Esophagus squamous epithelium (tissue), 4 donors: ENCODE measurements at regions not wholly inside any gene's neighbourhood (a gene's known extent, or its start where the extent isn't known, plus 50 kb on each side); places are given as distances from the start of the nearest gene placed in this dataset.

Experiments used
- CTCF ChIP-seq, 6 experiments: fragments of 450-650 bp in 4 of 6; fragments of 200-600 bp in 2 of 6; sonication (generic) in 2 of 6; IDR thresholded peaks; one replicate each; pipeline ENCODE4 v1.5.1; 2016 to 2019; ENCODE audit warnings: antibody characterized with exemption in 6 of 6, mild to moderate bottlenecking in 4 of 6, moderate library complexity in 4 of 6
- POLR2A ChIP-seq, 4 donors: fragments of 450-650 bp; IDR thresholded peaks; one replicate each; pipeline ENCODE4 v1.6.1; 2017; ENCODE audit warnings: antibody characterized with exemption in 4 of 4, mild to moderate bottlenecking in 4 of 4, moderate library complexity in 3 of 4

GRCh38 chr1:69045572-69045971 lies 522.1 kb upstream of the LRRC7 start:
- TF ChIP-seq CTCF (IDR thresholded peaks at IDR 0.05), result no peak
- TF ChIP-seq POLR2A (IDR thresholded peaks at IDR 0.05), result no peak
